ENCODE measurements at regions not wholly inside any gene's neighbourhood (a gene's known extent, or its start where the extent isn't known, plus 50 kb on each side); places are given as distances from the start of the nearest gene placed in this dataset.

DNA sequence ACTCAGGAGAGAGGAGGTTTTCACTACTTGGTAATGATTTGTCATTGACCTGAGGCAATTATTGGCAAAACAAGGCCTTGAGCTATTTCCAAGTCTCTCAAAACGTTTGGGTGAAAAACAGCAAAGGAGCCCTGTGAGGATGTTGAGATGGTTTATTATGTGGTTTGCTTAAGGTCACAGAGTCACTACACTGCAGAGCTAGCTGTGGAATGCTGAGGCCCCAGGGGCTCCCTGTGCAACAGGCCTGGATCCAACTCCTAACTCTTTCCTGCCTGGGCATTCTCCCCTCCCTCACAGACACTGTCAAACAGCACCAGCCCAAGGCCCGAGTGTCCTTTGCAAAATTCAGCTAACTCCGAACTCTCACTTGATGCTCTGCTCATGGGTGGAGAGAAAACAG, 754.6 kb upstream of the SOX11 start:
- no peak for TF ChIP-seq YY1 (IDR thresholded peaks at IDR 0.05; ENCODE audit: insufficient read depth, insufficient read length)
- no peak for TF ChIP-seq SUZ12 (IDR thresholded peaks at IDR 0.05; ENCODE audit: extremely low read depth, insufficient read depth, insufficient read length)
